HepG2 (cell line): ENCODE measurements at regions not wholly inside any gene's neighbourhood (a gene's known extent, or its start where the extent isn't known, plus 50 kb on each side); places are given as distances from the start of the nearest gene placed in this dataset.
"Not testable (repeated sequence)": the region's sequence is repeated elsewhere in the genome, so short reads cannot be mapped to it uniquely, and the experiment has no call there.

Experiments used
- ATAC-seq: fragments of 200-7000 bp; cut with Tn5 transposase; 3 replicates; pipeline ENCODE4 v1.9.1; 2020; ENCODE audit warnings: mild to moderate bottlenecking, moderate library complexity
- BruUV-seq: library from RNA; stranded (reverse); fragments of 400-500 nt; replicated peaks from 2 replicates; lab custom pipeline; 2021; lab: Mats Ljungman, UMichigan
- CTCF ChIA-PET: fragments of 300-600 bp; formaldehyde crosslinking; extraction: SDS; loops from one replicate; lab custom pipeline; 2021; ENCODE audit warnings: low total read pairs, inconsistent platforms, low intra/inter-chr PET ratio; lab: Yijun Ruan, JAX
- POLR2A ChIA-PET: fragments of 350-600 bp; sonication (Branson Sonifier 250); formaldehyde crosslinking; loops from one replicate; lab custom pipeline; 2020; ENCODE audit warnings: antibody characterized with exemption, inconsistent platforms; lab: Yijun Ruan, JAX
- DNase-seq: peaks from one replicate; pipeline ENCODE4 v3.0.0-alpha.2; 2015; ENCODE audit warnings: low spot score
- FAIRE-seq: peaks from 3 replicates; lab custom pipeline; 2011; peaks lifted over from hg19 to GRCh38; lab: Jason Lieb, UNC
- H2AFZ ChIP-seq: one replicate; pipeline ENCODE4 v1.6.1; 2011; ENCODE audit warnings: low read length, inconsistent platforms
- H3K27ac ChIP-seq: fragments of 300-600 bp; 3 replicates; pipeline ENCODE4 v1.8.0; 2011; ENCODE audit warnings: mixed run types, mild to moderate bottlenecking, mixed read lengths, low read length, inconsistent platforms; ENCODE audit not compliant: insufficient read depth; ENCODE audit errors: extremely low read length
- H3K27me3 ChIP-seq, 2 experiments: fragments of 200-600 bp in 1 of 2; 2 replicates in 1 of 2; 3 replicates in 1 of 2; pipeline versions ENCODE4 v1.6.0 to v1.8.0; 2011; ENCODE audit warnings: low read length in 2 of 2, mild to moderate bottlenecking in 2 of 2, moderate library complexity in 2 of 2, inconsistent platforms in 1 of 2; ENCODE audit not compliant: insufficient read depth in 2 of 2, control insufficient read depth in 1 of 2
- H3K36me3 ChIP-seq, 2 experiments: fragments of 200-600 bp in 1 of 2; replicated peaks in 1 of 2; 2 replicates in 1 of 2; 3 replicates in 1 of 2; pipeline versions ENCODE4 v1.5.1 to v1.8.0; 2011; ENCODE audit warnings: low read length in 2 of 2, inconsistent platforms in 1 of 2; ENCODE audit not compliant: insufficient read depth in 2 of 2, control insufficient read depth in 1 of 2
- H3K4me1 ChIP-seq: 2 replicates; pipeline ENCODE4 v1.5.1; 2012; ENCODE audit warnings: low read length, inconsistent platforms; ENCODE audit not compliant: insufficient read depth
- H3K4me2 ChIP-seq: 2 replicates; pipeline ENCODE4 v1.6.0; 2011; ENCODE audit warnings: low read depth, low read length, inconsistent platforms
- H3K4me3 ChIP-seq, 3 experiments: fragments of 200-600 bp in 1 of 3; sonication (generic), shearing (Covaris generic) in 1 of 3; replicated peaks in 1 of 3; 2 replicates each; pipeline ENCODE4 v1.5.1; 2011 to 2016; ENCODE audit warnings: low read length in 3 of 3, inconsistent platforms in 2 of 3, low read depth in 2 of 3, mild to moderate bottlenecking in 2 of 3, control low read depth in 1 of 3, mixed read lengths in 1 of 3; ENCODE audit not compliant: insufficient read depth in 1 of 3
- H3K79me2 ChIP-seq: one replicate; pipeline ENCODE4 v1.6.1; 2011; ENCODE audit warnings: low read length, inconsistent platforms; ENCODE audit not compliant: insufficient read depth
- H3K9ac ChIP-seq: 2 replicates; pipeline ENCODE4 v1.6.0; 2011; ENCODE audit warnings: mild to moderate bottlenecking, low read depth, low read length, inconsistent platforms; ENCODE audit not compliant: insufficient read depth
- H3K9me3 ChIP-seq: 2 replicates; pipeline ENCODE4 v1.5.1; 2012; ENCODE audit warnings: mild to moderate bottlenecking, low read length
- H4K20me1 ChIP-seq: 2 replicates; pipeline ENCODE4 v1.6.0; 2011; ENCODE audit warnings: inconsistent platforms, mild to moderate bottlenecking, low read length, moderate library complexity; ENCODE audit not compliant: insufficient read depth
- CAMTA2 ChIP-seq: sonication (generic); formaldehyde crosslinking; IDR thresholded peaks from 2 replicates; pipeline ENCODE4 v1.4.0; 2020; ENCODE audit warnings: mild to moderate bottlenecking, missing genetic modification reagents, borderline replicate concordance
- CC2D1A ChIP-seq: sonication (generic); formaldehyde crosslinking; IDR thresholded peaks from 2 replicates; pipeline ENCODE4 v1.8.1; 2023; ENCODE audit warnings: mild to moderate bottlenecking, missing genetic modification reagents
- CSRNP1 ChIP-seq: sonication (generic); formaldehyde crosslinking; IDR thresholded peaks from 2 replicates; pipeline ENCODE4 v1.8.1; 2023; ENCODE audit warnings: mild to moderate bottlenecking, missing genetic modification reagents
- FOXJ3 ChIP-seq: sonication (generic); formaldehyde crosslinking; IDR thresholded peaks from 2 replicates; pipeline ENCODE4 v1.4.0; 2020; ENCODE audit warnings: missing genetic modification reagents, mild to moderate bottlenecking, borderline replicate concordance
- GRHL1 ChIP-seq: sonication (generic); formaldehyde crosslinking; conservative IDR thresholded peaks from 2 replicates; pipeline ENCODE4 v1.8.0; 2022; ENCODE audit warnings: missing genetic modification reagents
- MEIS2 ChIP-seq: sonication (generic); formaldehyde crosslinking; IDR thresholded peaks from 2 replicates; pipeline ENCODE4 v1.9.0; 2021; ENCODE audit warnings: mild to moderate bottlenecking, missing genetic modification reagents
- RFXANK ChIP-seq: IDR thresholded peaks from 2 replicates; pipeline ENCODE4 v1.6.1; 2016
- SIX4 ChIP-seq: sonication (generic); formaldehyde crosslinking; IDR thresholded peaks from 2 replicates; pipeline ENCODE4 v1.4.0; 2020; ENCODE audit warnings: missing genetic modification reagents
- SMARCC2 ChIP-seq: fragments of 450-650 bp; IDR thresholded peaks from 2 replicates; pipeline ENCODE4 v1.6.1; 2017; ENCODE audit warnings: antibody characterized with exemption, mild to moderate bottlenecking
- SNAPC2 ChIP-seq: sonication (generic); formaldehyde crosslinking; IDR thresholded peaks from 2 replicates; pipeline ENCODE4 v1.8.1; 2022; ENCODE audit warnings: mild to moderate bottlenecking, missing genetic modification reagents
- ZNF567 ChIP-seq: sonication (generic); formaldehyde crosslinking; IDR thresholded peaks from 2 replicates; pipeline ENCODE4 v1.8.1; 2023; ENCODE audit warnings: mild to moderate bottlenecking, missing genetic modification reagents, borderline replicate concordance
- ZNF782 ChIP-seq: sonication (generic); formaldehyde crosslinking; IDR thresholded peaks from 2 replicates; pipeline ENCODE4 v1.4.0; 2020; ENCODE audit warnings: missing genetic modification reagents, mild to moderate bottlenecking, borderline replicate concordance
- ZNF883 ChIP-seq: sonication (generic); formaldehyde crosslinking; IDR thresholded peaks from 2 replicates; pipeline ENCODE4 v1.5.1; 2020; ENCODE audit warnings: mild to moderate bottlenecking, missing genetic modification reagents; ENCODE audit errors: not compliant biosample characterization
- WGBS: methylation state at CpG from one replicate; pipeline ENCODE4 v1.1.6; 2017; ENCODE audit warnings: low lambda C conversion rate; 5-methylcytosine and 5-hydroxymethylcytosine counted together
- in situ Hi-C: cut with HindIII; loops from 2 replicates; pipeline ENCODE4 v1.10.0; 2017; ENCODE audit warnings: low pct_unique_long_range_greater_than_20kb; ENCODE audit not compliant: extremely low pct_ligation_motif_present
- intact Hi-C: fragments of 100-400 bp; cut with micrococcal nuclease; formaldehyde crosslinking; loops from one replicate; pipeline ENCODE4 v1.10.0; 2022; ENCODE audit not compliant: unreplicated experiment

- TF ChIP-seq ZNF883 (CRISPR knock-in tag): no peak
- no peak for TF ChIP-seq CC2D1A (CRISPR knock-in tag)
- no peak for TF ChIP-seq ZNF567 (CRISPR knock-in tag)
- TF ChIP-seq RFXANK (CRISPR knock-in tag): no peak
- TF ChIP-seq ZNF782 (CRISPR knock-in tag): no peak
These were observed 81.3 kb upstream of the KCNMA1 start (continued) for GRCh38 chr10:77718957-77719356.

DNA sequence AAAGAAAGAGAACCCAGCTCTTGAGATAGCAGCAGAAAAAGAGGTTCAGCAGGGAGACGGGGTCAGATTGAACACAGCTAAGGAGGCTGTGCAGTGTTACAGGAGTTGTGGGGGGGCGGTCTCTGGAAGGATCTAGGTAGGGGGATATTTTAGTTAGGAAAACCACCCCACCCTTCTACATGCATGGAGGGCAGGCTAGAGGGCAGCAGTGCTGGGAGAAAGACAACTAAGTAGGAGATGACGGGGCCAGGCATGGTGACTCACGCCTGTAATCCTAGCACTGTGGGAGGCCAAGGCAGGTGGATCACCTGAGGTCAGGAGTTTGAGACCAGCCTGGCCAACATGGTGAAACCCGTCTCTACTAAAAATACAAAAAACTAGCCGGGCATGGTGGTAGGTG lies 80.7 kb upstream of the KCNMA1 start:
- POLR2A ChIA-PET, H3K4me2 ChIP-seq, H2AFZ ChIP-seq, H3K4me1 ChIP-seq, H3K4me3 ChIP-seq, H3K79me2 ChIP-seq, H3K27ac ChIP-seq, intact Hi-C loops, ATAC-seq, H4K20me1 ChIP-seq, H3K9ac ChIP-seq, H3K36me3 ChIP-seq, FAIRE-seq, DNase-seq, H3K9me3 ChIP-seq, BruUV-seq: not testable (repeated sequence)
- peaks cover 3 to 11% of the 10 kb centered on the region in 2 experiments; a peak in 3 of 5 replicates for H3K27me3 ChIP-seq
- in situ Hi-C loops: loop anchor here (5.0 to 10.0 kb wide), 2 partner anchors 44 to 554 kb away; no protein-coding TSS in a partner anchor
- CTCF ChIA-PET: interaction anchor here (1.7 to 1.8 kb wide), 2 partner anchors 38 kb away, joined by 5 to 12 read pairs; no protein-coding TSS in a partner anchor
- 8% methylated on average over 6 of the region's 6 CpGs for WGBS

GRCh38 chr10:77717336-77717735 lies 79.7 kb upstream of the KCNMA1 start:
- Histone ChIP-seq H3K79me2 (no peaks in the 10 kb centered on the region), H3K4me2 (no peak overlapping the region), H2AFZ (no peak overlapping the region), H3K9ac (no peak overlapping the region), H3K4me3 (no peak overlapping the region), H3K36me3 (no peaks in the 10 kb centered on the region), H4K20me1 (no peaks in the 10 kb centered on the region), H3K4me1 (no peaks in the 10 kb centered on the region), H3K27me3 (peaks cover 3 to 14% of the 10 kb centered on the region in 2 experiments; a peak in 3 of 5 replicates), H3K9me3 (no peaks in the 10 kb centered on the region), H3K27ac (no peak overlapping the region)
- POLR2A ChIA-PET: no interaction called here
- in situ Hi-C loops (loop anchor here (5.0 to 10.0 kb wide), 2 partner anchors 45 to 553 kb away; no protein-coding TSS in a partner anchor), intact Hi-C loops (no loop called here)
- WGBS: 17% methylated on average over 3 of the region's 3 CpGs
- ATAC-seq: no peak
- no peak for DNase-seq
- FAIRE-seq: no peak
- BruUV-seq: no TSS peak
- CTCF ChIA-PET: interaction anchor here (1.7 kb wide), 1 partner anchor 39 kb away, joined by 5 read pairs; no protein-coding TSS in a partner anchor
- no peak for TF ChIP-seq GRHL1 (CRISPR knock-in tag)
- TF ChIP-seq SIX4 (CRISPR knock-in tag): no peak
- TF ChIP-seq MEIS2: no peak
- no peak for TF ChIP-seq CSRNP1 (CRISPR knock-in tag)
- no peak for TF ChIP-seq FOXJ3 (CRISPR knock-in tag)
- no peak for TF ChIP-seq CAMTA2 (CRISPR knock-in tag)
- no peak for TF ChIP-seq SMARCC2
- TF ChIP-seq SNAPC2 (CRISPR knock-in tag): no peak
